ENCODE measurements at regions not wholly inside any gene's neighbourhood (a gene's known extent, or its start where the extent isn't known, plus 50 kb on each side); places are given as distances from the start of the nearest gene placed in this dataset.
"Not testable (repeated sequence)": the region's sequence is repeated elsewhere in the genome, so short reads cannot be mapped to it uniquely, and the experiment has no call there.

DNA sequence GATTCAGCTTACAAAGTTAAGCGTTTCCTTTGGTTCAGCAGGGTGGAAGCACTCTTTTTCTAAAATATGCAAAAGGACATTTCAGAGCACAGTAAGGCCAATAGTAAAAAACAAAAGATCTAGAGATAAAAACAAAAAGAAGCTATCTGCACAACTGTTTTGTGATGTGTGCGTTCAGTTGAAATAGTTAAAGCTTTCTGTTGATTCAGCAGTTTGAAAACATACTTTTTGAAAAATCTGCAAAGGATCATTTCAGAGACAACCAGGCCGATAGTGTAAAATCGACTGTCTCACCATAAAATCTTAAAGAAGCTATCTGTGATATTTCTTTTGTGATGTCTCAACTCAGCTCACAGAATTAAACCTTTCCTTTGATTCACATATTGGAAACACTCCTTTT is 300.0 kb upstream of the ALG10B start:
- no peak overlapping the region for H3K4me3 Mint-ChIP-seq
- no peak overlapping the region for H3K27ac Mint-ChIP-seq
- peaks cover 19% of the 10 kb centered on the region for H3K9me3 Mint-ChIP-seq
- no peaks in the 10 kb centered on the region for H3K36me3 Mint-ChIP-seq (ENCODE audit: low read depth)
- DNase-seq = no peak
- H3K27me3 Mint-ChIP-seq = no peaks in the 10 kb centered on the region
- H3K4me1 Mint-ChIP-seq (ENCODE audit: low read depth) = no peaks in the 10 kb centered on the region

DNA sequence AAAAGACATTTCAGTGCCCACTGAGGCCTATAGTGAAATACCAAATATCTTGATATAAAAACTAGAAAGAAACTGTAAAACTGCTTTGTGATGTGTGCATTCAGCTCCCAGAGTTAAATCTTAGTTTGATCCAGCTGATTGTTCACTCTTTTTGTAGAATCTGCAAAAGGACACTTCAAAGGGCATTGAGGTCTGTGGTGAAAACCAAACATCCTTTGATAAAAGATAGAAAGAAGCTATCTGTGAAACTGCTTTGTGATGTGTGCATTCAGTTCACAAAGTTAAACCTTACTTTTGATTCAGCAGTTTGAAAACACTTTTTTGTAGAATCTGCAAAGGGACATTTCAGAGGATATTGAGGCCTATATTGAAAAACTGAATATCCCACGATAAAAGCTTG is 290.7 kb upstream of the ALG10B start:
- no peak overlapping the region for H3K27ac Mint-ChIP-seq
- H3K27me3 Mint-ChIP-seq = no peaks in the 10 kb centered on the region
- H3K4me1 Mint-ChIP-seq (ENCODE audit: low read depth) = no peaks in the 10 kb centered on the region
- no peak overlapping the region for H3K4me3 Mint-ChIP-seq
- no peaks in the 10 kb centered on the region for H3K36me3 Mint-ChIP-seq (ENCODE audit: low read depth)
- H3K9me3 Mint-ChIP-seq = peaks cover 20% of the 10 kb centered on the region
- no peak for DNase-seq

DNA sequence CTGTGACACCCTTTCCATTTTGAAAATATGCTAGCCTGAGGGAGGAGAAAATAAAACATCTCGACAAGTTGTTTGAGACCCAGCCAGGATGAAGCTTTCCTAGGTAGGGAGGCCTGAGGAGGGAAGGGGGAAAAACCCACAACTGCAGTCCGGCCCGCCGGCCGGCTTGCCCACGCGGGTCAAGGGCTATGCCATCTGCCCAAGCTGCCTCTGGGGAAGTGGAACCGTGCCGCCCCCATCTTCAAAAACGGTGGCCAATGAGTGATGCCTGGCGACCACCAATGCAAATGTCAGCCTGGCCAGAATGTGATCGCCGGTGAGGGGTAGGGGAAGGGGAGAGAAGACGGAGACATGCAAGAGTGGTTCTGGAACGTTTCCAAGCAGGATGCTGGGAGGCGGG is 263.5 kb upstream of the ALG10B start:
- peaks cover 21% of the 10 kb centered on the region for H3K9me3 Mint-ChIP-seq
- no peak overlapping the region for H3K4me3 Mint-ChIP-seq
- H3K27ac Mint-ChIP-seq = no peak overlapping the region
- no peaks in the 10 kb centered on the region for H3K4me1 Mint-ChIP-seq (ENCODE audit: low read depth)
- H3K27me3 Mint-ChIP-seq = no peaks in the 10 kb centered on the region
- no peak for DNase-seq
- no peaks in the 10 kb centered on the region for H3K36me3 Mint-ChIP-seq (ENCODE audit: low read depth)

DNA sequence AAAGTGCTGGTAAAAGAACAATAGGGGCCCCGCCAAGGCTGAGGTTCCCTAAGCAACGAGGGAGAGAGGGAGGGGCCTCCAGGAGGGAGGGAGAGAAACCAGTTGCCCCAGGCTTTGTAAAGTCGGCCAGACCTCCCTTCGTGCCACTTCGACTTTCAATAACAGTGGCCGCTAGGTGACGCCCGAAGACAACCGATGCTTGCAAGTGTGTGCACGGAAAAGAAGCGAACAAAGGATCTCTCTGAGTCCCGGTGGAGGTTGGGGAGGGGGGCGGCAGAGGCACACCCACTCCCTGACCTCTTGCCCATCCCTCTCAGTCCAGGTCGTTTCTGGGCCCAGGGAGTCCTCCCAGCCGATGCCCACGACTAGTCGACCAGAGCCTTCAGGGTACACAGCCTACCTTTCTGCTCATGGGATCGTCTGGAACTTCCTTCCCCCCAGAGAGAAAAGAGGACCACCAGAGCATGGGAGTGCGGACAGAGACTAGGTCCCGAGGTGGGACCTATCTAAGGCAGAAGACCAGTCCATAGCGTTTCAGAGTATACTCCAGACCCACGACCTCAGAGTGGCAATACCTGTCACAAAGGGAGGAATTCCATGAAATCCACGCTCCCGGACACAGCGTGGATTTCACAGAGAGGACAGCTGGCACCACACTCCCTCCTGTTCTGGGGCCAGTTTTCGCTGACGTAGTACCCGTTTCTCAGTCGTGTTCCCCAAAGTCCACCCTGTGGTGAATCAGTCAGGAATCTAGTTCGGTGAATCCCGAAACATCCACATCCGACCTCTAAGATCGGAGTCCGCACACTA is 262.7 kb upstream of the ALG10B start:
- H3K27me3 Mint-ChIP-seq = no peaks in the 10 kb centered on the region
- no peaks in the 10 kb centered on the region for H3K36me3 Mint-ChIP-seq (ENCODE audit: low read depth)
- H3K27ac Mint-ChIP-seq = no peak overlapping the region
- no peak for DNase-seq
- H3K9me3 Mint-ChIP-seq = peaks cover 18% of the 10 kb centered on the region
- H3K4me3 Mint-ChIP-seq = no peak overlapping the region
- H3K4me1 Mint-ChIP-seq (ENCODE audit: low read depth) = no peaks in the 10 kb centered on the region

DNA sequence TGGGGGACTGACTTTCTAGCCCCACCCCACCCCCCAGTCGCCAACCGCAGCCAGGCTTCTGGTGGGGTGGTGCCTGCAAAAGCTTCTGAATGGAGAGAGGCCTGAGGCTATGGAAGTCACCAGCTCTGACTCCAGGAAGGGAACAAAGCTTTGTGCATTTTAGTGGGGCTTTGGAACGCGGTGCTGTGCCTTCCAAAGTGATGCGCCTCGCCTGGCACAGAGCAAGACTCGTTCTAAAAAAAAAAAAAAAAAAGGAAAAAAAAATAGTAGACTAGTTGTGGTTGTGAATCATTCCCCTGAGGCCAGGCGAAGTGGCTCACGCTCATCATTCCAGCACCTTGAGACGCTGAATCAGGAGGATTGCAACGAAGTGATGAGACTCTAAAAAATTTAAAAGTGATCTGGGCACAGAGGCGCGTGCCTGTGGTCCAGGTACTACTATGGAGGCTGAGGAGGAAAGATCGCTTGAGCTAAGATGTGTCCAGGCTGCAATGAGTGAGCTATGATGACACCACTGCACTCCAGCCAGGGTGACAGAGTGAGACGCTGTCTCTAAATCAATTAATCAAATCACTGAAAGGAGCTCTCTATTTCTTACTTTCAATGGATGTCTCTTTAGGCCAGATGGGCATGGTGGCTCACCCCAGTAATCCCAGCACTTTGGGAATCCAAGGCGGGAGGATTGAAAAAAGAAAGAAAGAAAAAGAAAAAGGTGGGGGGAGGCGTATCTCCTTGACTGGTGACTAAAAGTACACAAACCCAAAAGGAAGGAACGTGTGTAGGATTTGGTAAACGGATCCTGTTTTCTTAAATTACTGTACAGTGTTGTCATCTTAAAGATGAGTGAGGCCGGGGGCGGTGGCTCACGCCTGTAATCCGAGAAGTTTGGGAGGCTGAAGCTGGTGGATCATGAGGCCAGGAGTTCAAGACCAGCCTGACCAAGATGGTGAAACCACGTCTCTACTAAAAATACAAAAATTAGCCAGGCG is 259.6 kb upstream of the ALG10B start:
- no peaks in the 10 kb centered on the region for H3K36me3 Mint-ChIP-seq (ENCODE audit: low read depth)
- no peak overlapping the region for H3K27ac Mint-ChIP-seq
- no peaks in the 10 kb centered on the region for H3K4me1 Mint-ChIP-seq (ENCODE audit: low read depth)
- no peak overlapping the region for H3K4me3 Mint-ChIP-seq
- H3K27me3 Mint-ChIP-seq = no peaks in the 10 kb centered on the region
- no peak for DNase-seq
- H3K9me3 Mint-ChIP-seq = peaks cover 23% of the 10 kb centered on the region

DNA sequence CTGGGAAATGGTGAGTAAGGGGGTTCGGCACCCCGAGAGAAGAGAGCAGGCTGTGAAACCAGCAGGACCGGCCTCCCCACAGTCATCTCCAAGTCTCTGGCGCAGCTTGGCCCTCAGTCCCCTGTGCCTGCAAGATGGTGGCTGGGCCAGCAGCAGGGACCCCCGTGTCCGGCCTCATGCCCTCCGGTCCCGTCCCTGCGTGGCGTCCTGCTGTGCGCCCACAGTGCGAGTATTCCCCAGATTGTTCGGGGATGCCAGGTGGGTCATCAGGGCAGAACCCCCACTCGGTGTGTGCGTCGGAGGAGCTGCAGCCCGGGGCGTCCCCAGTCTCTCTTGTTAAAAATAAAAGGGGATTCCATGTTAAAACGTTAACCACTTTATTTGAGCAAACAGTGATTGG is 216.9 kb upstream of the ALG10B start:
- H3K4me3 Mint-ChIP-seq = no peak overlapping the region
- H3K4me1 Mint-ChIP-seq (ENCODE audit: low read depth) = no peaks in the 10 kb centered on the region
- H3K9me3 Mint-ChIP-seq = peaks cover 9% of the 10 kb centered on the region
- no peak overlapping the region for H3K27ac Mint-ChIP-seq
- DNase-seq = no peak
- no peaks in the 10 kb centered on the region for H3K27me3 Mint-ChIP-seq
- H3K36me3 Mint-ChIP-seq (ENCODE audit: low read depth) = no peaks in the 10 kb centered on the region

DNA sequence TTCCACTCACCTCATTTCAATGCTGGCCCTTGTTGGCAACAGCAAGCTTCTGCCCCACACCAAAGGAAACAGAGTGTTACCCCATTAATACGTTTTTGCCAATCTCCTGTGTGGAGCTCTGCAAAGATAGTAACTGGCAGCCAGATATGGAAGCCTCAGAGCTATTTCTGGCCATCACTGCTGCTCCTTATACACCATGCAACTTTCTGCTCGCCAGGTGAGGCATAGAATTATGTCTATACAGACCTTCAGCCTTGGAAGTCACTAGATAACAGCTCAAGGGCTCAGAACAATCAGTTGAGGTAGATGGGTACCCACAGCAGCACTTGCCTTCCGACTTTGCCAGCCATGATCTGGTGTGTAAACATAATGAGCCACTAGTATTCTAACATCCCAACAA is 214.8 kb upstream of the ALG10B start:
- Mint-ChIP-seq H3K27ac (no peak overlapping the region), H3K27me3 (no peaks in the 10 kb centered on the region), H3K4me3 (no peak overlapping the region), H3K9me3 (peaks cover 9% of the 10 kb centered on the region), H3K4me1 (ENCODE audit: low read depth) (no peaks in the 10 kb centered on the region), H3K36me3 (ENCODE audit: low read depth) (no peaks in the 10 kb centered on the region)
- no peak for DNase-seq

DNA sequence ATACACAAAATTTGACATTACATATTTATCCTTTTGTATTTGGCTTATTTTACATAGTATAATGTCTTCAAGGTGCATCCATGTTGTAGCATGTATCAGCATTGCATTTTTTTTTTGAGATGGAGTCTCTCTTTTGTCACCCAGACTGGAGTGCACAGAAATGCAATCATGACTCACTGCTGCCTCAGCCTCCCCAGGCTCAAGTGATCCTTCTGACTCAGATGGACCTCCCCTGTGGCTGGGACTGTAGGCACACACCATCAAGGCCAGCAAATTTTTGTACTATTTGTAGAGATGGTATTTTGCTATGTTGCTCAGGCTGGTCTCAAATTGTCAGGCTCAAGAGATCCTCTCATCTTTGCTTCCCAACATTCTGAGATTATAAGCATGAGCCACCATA is 214.4 kb upstream of the ALG10B start:
- Mint-ChIP-seq H3K4me3 (no peak overlapping the region), H3K9me3 (peaks cover 9% of the 10 kb centered on the region), H3K4me1 (ENCODE audit: low read depth) (no peaks in the 10 kb centered on the region), H3K36me3 (ENCODE audit: low read depth) (no peaks in the 10 kb centered on the region), H3K27me3 (no peaks in the 10 kb centered on the region), H3K27ac (no peak overlapping the region)
- no peak for DNase-seq

DNA sequence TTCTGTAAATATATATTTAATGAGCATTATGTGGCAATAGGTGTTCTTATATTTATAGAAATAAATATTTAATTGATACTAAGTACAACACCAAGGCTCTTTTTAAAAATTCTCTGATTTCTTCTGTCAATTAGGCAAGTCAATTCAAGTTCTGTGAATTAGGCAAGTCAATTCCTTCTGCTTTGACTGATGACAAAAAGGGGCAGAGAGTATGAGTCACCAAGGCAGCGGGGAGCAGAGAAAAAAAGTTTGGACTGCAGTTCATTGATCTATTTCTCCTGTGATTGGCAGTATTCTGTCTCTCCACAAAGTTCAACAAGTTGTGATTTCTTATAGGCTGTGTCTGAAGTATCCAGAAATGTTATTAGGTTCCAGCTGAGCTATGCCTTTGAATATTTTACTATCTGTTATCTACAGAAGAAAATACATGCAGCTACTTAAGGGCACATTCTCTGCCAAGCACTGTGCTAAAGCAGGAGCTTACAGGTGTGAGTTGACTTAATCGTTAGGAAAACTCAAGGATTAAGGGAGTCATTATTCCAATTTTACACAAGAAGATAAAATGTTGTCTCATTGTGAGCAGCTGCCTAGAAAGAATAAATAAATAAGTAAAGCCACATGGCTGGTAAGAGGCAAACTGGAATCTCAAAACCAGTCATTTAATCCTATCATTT is 206.4 kb upstream of the ALG10B start:
- no peaks in the 10 kb centered on the region for H3K4me1 Mint-ChIP-seq (ENCODE audit: low read depth)
- no peaks in the 10 kb centered on the region for H3K27me3 Mint-ChIP-seq
- H3K9me3 Mint-ChIP-seq = no peaks in the 10 kb centered on the region
- no peak overlapping the region for H3K27ac Mint-ChIP-seq
- no peaks in the 10 kb centered on the region for H3K36me3 Mint-ChIP-seq (ENCODE audit: low read depth)
- no peak for DNase-seq
- H3K4me3 Mint-ChIP-seq = no peak overlapping the region

DNA sequence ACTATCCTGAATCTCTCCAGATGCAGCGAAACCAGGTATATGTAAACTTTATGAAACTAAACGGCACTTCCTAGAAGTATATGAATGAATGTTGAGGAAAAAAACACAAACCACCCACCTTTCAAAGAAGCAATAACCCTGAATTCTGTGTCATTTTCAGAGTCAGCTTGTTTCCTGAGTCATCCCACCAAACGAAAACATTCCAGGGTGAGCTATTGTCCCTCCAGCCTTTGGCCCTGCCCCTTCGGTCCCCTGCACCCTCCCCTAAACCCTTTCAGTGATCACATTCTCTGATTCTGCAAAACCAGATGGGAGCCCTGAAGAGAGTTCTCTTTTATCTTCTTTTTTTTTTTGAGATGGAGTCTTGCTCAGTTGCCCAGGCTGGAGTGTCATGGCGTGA is 202.6 kb upstream of the ALG10B start:
- Mint-ChIP-seq H3K27me3 (no peaks in the 10 kb centered on the region), H3K36me3 (ENCODE audit: low read depth) (no peaks in the 10 kb centered on the region), H3K4me1 (ENCODE audit: low read depth) (no peaks in the 10 kb centered on the region), H3K4me3 (no peak overlapping the region), H3K27ac (no peak overlapping the region), H3K9me3 (peaks cover 5% of the 10 kb centered on the region)
- no peak for DNase-seq

DNA sequence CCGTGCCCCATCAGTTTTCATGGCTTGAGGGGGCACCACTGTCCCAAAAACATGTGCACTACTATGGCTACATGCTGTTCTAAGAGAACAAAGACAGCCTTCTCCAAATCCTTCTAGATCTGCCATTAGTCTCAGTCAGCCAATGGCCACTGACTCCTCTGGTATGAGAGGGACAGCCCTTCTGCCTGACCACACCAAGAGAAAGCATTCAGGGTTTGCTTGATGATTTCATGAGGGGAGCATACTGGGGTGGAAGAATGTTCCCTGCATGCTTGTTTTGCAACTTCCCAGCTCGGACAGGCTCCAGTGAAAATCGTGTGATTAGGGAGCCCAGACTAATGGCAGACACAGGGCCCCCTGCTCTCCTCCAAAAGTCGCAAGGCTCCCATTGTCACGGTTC is 199.6 kb upstream of the ALG10B start:
- Mint-ChIP-seq H3K36me3 (ENCODE audit: low read depth) (no peaks in the 10 kb centered on the region), H3K27ac (no peak overlapping the region), H3K4me1 (ENCODE audit: low read depth) (no peaks in the 10 kb centered on the region), H3K9me3 (peaks cover 5% of the 10 kb centered on the region), H3K4me3 (no peak overlapping the region), H3K27me3 (no peaks in the 10 kb centered on the region)
- DNase-seq = no peak

DNA sequence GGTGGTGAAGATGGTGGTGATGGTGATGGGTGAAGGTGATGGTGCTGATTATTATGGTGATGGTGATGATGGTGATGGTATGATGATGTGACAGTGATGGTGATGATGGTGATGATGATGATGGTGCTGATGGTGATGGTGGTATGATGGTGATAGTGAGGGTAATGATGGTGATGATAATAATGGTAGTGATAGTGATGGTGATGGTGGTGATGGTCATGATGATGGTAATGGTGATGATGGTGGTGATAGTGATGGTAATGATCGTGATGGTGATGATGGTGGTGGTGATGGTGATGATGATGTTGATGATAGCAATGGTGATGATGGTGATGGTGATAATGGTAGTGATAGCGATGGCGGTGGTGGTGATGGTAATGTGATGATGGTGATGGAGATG is 197.9 kb upstream of the ALG10B start:
- no peak for DNase-seq
- Mint-ChIP-seq H3K4me3 (no peak overlapping the region), H3K36me3 (ENCODE audit: low read depth) (no peaks in the 10 kb centered on the region), H3K27me3 (no peaks in the 10 kb centered on the region), H3K4me1 (ENCODE audit: low read depth) (no peaks in the 10 kb centered on the region), H3K27ac (no peak overlapping the region), H3K9me3 (peaks cover 5% of the 10 kb centered on the region)

DNA sequence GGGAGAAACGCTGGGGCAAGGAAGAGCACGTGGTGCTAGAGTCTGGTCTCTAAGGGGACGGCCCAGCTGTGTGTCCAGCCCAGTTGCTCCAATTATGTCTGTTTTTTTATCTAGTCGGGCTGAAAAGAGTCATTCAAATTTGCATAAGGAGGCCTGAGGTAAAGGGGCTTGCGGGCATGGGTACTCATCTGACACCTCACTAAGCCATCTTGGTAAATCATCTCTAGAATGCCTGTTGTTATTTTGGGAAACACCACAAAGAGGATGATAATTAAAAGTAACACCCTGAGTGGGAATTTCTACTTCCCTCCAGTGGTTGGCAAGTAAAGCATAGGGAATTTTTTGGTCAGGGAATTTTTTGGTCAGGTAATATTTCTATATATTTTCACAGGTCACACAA is 196.1 kb upstream of the ALG10B start:
- no peak for DNase-seq
- peaks cover 7% of the 10 kb centered on the region for H3K27me3 Mint-ChIP-seq
- H3K27ac Mint-ChIP-seq = no peak overlapping the region
- no peaks in the 10 kb centered on the region for H3K4me1 Mint-ChIP-seq (ENCODE audit: low read depth)
- no peak overlapping the region for H3K4me3 Mint-ChIP-seq
- no peaks in the 10 kb centered on the region for H3K36me3 Mint-ChIP-seq (ENCODE audit: low read depth)
- peaks cover 6% of the 10 kb centered on the region for H3K9me3 Mint-ChIP-seq

DNA sequence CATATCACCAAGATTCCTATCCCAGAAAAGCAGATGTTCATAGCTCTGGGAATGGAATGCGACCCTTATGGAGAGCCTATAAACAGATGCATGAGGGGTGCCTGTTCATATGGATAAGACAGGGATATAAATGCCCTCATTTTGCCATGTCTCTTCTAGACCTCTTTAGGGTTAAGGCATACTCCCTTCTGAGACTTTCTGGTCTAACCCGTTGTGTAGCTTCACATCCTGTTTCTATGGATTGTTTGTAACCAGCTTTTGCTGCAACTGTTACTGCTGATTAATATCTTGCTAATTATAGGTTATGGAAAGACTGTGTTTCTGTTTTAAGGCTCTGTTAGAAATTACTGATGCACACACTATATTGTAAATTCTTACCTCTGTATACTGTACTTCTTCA is 193.5 kb upstream of the ALG10B start:
- not testable (repeated sequence) for DNase-seq; H3K9me3 Mint-ChIP-seq; H3K27ac Mint-ChIP-seq; H3K4me3 Mint-ChIP-seq; H3K27me3 Mint-ChIP-seq; H3K4me1 Mint-ChIP-seq (ENCODE audit: low read depth); H3K36me3 Mint-ChIP-seq (ENCODE audit: low read depth)
